Nephron (organoid): ENCODE measurements at regions not wholly inside any gene's neighbourhood (a gene's known extent, or its start where the extent isn't known, plus 50 kb on each side); places are given as distances from the start of the nearest gene placed in this dataset.

ENCODE experiments used
- H3K27ac Mint-ChIP-seq, 3 experiments: 2 replicates each; pipeline ENCODE4 v1.8.0; 2020; ENCODE audit warnings: mixed read lengths in 3 of 3, mild to moderate bottlenecking in 2 of 3, moderate library complexity in 1 of 3
- H3K27me3 Mint-ChIP-seq: 2 replicates; pipeline ENCODE4 v1.8.0; 2021; ENCODE audit warnings: low read depth, mild to moderate bottlenecking, moderate library complexity, mixed read lengths
- H3K36me3 Mint-ChIP-seq: 2 replicates; pipeline ENCODE4 v1.8.0; 2020; ENCODE audit warnings: low read depth, mixed read lengths
- H3K4me1 Mint-ChIP-seq: 2 replicates; pipeline ENCODE4 v1.8.0; 2020; ENCODE audit warnings: mixed read lengths
- H3K4me3 Mint-ChIP-seq, 3 experiments: 2 replicates each; pipeline ENCODE4 v1.8.0; 2020; ENCODE audit warnings: mild to moderate bottlenecking in 3 of 3, mixed read lengths in 3 of 3, moderate library complexity in 2 of 3
- H3K9me3 Mint-ChIP-seq: 2 replicates; pipeline ENCODE4 v1.8.0; 2020; ENCODE audit warnings: mixed read lengths
- TF ChIP-seq, protein P1 (sequence below), 3 experiments: fragments of 200-600 bp; sonication (generic); IDR thresholded peaks; one replicate each; pipeline ENCODE4 v1.5.0; 2021; ENCODE audit warnings: antibody characterized with exemption in 3 of 3; ENCODE audit not compliant: unreplicated experiment in 3 of 3

DNA sequence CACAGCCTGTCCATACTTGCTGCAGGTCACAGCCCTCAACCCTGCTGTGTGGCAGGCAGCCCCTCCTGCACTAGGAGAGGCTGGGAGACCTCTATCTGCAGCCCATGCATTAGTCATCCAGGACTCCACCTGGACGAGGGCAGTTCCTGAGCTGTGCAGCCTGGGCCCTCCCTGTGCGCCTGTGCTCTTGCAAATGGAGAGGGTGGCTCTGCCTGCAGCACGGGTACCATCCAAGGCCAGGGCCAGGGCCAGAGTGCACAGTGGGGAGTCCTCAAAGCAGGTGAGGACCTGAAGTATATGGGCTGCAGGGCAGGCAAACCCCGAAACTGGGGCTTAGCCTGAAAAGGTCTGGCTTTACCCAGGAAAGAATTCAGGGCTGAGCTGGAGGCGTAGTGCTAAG lies 89.8 kb upstream of the PHACTR3 start:
- H3K36me3 Mint-ChIP-seq = no peaks in the 10 kb centered on the region
- no peak overlapping the region for H3K4me3 Mint-ChIP-seq
- H3K4me1 Mint-ChIP-seq = peaks cover 14% of the 10 kb centered on the region
- H3K27me3 Mint-ChIP-seq = peaks cover 76% of the 10 kb centered on the region
- no peaks in the 10 kb centered on the region for H3K9me3 Mint-ChIP-seq
- no peak overlapping the region for H3K27ac Mint-ChIP-seq
- TF ChIP-seq, protein P1, sequence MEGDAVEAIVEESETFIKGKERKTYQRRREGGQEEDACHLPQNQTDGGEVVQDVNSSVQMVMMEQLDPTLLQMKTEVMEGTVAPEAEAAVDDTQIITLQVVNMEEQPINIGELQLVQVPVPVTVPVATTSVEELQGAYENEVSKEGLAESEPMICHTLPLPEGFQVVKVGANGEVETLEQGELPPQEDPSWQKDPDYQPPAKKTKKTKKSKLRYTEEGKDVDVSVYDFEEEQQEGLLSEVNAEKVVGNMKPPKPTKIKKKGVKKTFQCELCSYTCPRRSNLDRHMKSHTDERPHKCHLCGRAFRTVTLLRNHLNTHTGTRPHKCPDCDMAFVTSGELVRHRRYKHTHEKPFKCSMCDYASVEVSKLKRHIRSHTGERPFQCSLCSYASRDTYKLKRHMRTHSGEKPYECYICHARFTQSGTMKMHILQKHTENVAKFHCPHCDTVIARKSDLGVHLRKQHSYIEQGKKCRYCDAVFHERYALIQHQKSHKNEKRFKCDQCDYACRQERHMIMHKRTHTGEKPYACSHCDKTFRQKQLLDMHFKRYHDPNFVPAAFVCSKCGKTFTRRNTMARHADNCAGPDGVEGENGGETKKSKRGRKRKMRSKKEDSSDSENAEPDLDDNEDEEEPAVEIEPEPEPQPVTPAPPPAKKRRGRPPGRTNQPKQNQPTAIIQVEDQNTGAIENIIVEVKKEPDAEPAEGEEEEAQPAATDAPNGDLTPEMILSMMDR (IDR thresholded peaks at IDR 0.05; ENCODE audit: unreplicated experiment in 3 of 3) = no peak

DNA sequence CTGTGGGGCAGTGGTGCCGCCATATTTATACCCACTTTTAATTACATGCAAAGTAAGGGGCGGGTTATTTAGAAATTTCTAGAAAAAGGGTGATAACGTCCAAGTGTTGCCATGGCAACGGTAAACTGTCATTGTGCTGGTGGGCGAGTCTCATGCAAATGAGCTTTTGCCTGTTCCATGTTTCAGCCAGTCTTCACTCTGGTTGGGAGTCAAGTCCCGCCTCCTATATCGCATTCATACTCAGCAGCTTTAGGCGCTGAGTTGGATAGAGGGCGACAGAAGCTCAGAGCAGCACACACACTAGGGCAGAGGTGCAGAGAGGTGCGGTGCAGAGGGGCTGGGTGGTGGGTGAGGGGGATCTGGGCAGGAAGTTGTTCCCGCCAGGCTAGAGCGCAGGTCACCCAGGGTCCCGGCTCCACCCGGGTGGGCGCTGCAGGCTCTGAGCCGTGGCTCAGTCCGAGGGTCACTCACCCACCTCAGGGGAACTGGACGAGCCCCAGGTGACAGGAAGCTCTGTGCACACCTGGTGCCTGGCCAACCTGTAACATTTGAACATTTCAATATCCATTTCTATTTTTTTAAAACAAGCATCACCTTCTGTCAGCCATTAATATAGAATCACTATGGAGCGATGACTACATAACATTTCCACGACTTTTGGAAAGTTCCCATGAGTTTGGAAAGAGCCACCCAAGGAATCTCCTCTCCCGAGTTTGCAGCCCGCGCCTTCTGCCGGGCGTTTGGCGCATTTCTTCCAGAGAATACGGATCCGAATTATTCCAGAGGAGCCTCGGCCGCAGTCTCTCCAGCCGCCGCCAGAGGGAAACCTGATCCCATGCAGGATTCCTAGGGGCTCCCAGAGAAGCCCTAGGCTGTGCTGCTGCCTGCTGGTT lies 89.1 kb upstream of the PHACTR3 start:
- peak overlapping the region; percentile 42 to 67 (median 61) for H3K4me3 Mint-ChIP-seq
- H3K36me3 Mint-ChIP-seq = no peaks in the 10 kb centered on the region
- no peaks in the 10 kb centered on the region for H3K9me3 Mint-ChIP-seq
- no peak overlapping the region for H3K27ac Mint-ChIP-seq
- peaks cover 73% of the 10 kb centered on the region for H3K27me3 Mint-ChIP-seq
- peaks cover 14% of the 10 kb centered on the region for H3K4me1 Mint-ChIP-seq
- TF ChIP-seq, protein P1 (IDR thresholded peaks at IDR 0.05; ENCODE audit: unreplicated experiment in 3 of 3) = peak; percentile 91 to 97 (median 94)

DNA sequence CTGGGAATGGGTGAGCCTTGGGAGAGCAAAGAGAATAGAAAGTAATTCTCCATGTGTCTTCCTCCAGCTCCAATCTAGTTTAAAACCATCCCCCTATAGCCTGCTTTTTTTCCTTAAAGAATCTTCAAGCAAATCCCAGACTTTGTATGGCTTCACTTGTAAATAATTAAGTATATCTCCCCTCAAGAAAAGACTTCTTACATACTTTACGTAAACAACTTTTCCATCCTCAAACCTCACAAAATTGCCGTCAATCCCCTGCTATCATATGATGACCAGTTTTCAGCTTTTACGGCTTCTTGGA lies 88.5 kb upstream of the PHACTR3 start:
- no peaks in the 10 kb centered on the region for H3K9me3 Mint-ChIP-seq
- H3K36me3 Mint-ChIP-seq = no peaks in the 10 kb centered on the region
- TF ChIP-seq, protein P1 (IDR thresholded peaks at IDR 0.05; ENCODE audit: unreplicated experiment in 3 of 3) = no peak
- H3K4me1 Mint-ChIP-seq = peaks cover 14% of the 10 kb centered on the region
- H3K4me3 Mint-ChIP-seq = no peak overlapping the region
- H3K27ac Mint-ChIP-seq = no peak overlapping the region
- peaks cover 72% of the 10 kb centered on the region for H3K27me3 Mint-ChIP-seq

DNA sequence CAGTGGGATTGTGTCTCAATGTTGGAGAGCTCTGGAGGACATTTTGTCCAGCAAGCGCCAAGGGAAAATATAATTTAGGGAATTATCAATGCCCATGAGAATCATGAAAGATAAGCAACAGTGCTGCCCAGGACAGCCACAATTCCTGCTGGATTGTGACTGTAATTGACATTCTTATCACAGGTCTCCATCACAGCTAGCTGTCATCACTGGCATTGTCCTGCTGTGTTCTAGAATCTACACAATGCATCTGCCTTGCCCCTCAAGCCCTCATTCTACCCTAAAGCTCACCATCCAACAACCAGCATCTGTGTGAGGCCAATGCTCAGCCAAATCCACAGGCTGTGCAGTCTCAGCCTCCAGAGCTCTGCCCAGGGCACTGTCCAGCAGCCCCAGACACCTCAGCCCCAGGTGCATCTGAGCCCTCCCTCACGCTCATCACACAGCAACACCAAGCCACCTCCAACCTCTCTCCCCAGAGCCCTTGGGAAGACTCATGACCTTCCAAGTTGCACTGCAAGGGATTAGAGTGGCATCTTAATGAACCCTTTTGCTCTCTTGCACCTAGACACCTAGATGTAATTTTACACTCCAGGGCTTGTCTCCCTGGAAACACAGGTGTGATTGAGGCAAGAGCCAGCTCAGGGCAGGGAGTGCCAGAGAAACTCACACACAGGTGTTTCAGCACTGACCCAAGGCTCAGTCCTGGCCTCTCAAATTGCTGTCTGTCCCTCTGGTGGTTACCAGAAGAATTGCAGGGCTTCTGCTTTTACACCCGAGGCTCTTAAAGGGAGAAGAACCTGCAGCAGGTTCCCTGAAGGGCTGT lies 85.2 kb upstream of the PHACTR3 start:
- TF ChIP-seq, protein P1 (IDR thresholded peaks at IDR 0.05; ENCODE audit: unreplicated experiment in 3 of 3) = peak; percentile 85 to 92 (median 89)
- Mint-ChIP-seq H3K27me3 (peaks cover 78% of the 10 kb centered on the region), H3K27ac (no peak overlapping the region), H3K4me3 (no peak overlapping the region), H3K36me3 (no peaks in the 10 kb centered on the region), H3K9me3 (no peaks in the 10 kb centered on the region), H3K4me1 (peaks cover 14% of the 10 kb centered on the region)

DNA sequence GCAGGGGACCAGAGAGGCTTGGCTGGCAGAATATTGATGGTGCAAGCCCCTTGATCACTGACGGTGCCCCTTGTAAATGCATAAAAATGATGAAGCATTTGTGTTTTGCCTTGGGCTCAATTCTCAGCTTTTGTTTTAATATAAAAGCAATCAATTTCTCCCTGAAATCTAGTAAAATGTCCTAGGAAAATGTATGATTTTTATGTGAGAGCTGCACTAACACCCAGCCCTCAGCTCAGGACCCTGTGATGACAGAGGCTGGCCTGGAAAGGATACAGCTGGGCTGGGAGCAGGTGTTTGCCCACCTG lies 84.7 kb upstream of the PHACTR3 start:
- TF ChIP-seq, protein P1 (IDR thresholded peaks at IDR 0.05; ENCODE audit: unreplicated experiment in 3 of 3) = peak in 2 of 3 experiments; percentile 18 to 20
- no peaks in the 10 kb centered on the region for H3K36me3 Mint-ChIP-seq
- H3K4me3 Mint-ChIP-seq = no peak overlapping the region
- peaks cover 79% of the 10 kb centered on the region for H3K27me3 Mint-ChIP-seq
- no peaks in the 10 kb centered on the region for H3K9me3 Mint-ChIP-seq
- no peak overlapping the region for H3K27ac Mint-ChIP-seq
- H3K4me1 Mint-ChIP-seq = peaks cover 14% of the 10 kb centered on the region
